Activated T-cell treated with anti-CD3 and anti-CD28 coated beads, Interleukin-2, amount 50 U/mL, for 4 hours (primary cell): ENCODE measurements at regions not wholly inside any gene's neighbourhood (a gene's known extent, or its start where the extent isn't known, plus 50 kb on each side); places are given as distances from the start of the nearest gene placed in this dataset.

Experiments
- ATAC-seq, 2 donors: fragments of 200-7000 bp; cut with Tn5 transposase; one replicate each; pipeline ENCODE4 v1.10.0; 2021
- DNase-seq: peaks from one replicate; pipeline ENCODE4 v3.0.0-alpha.2; 2020
- H3K27me3 Mint-ChIP-seq: one replicate; pipeline ENCODE4 v1.8.0; 2021; ENCODE audit warnings: low read depth, mixed read lengths
- H3K36me3 Mint-ChIP-seq: one replicate; pipeline ENCODE4 v1.8.0; 2022; ENCODE audit warnings: mixed read lengths; ENCODE audit not compliant: insufficient read depth
- H3K4me1 Mint-ChIP-seq: one replicate; pipeline ENCODE4 v1.8.0; 2021; ENCODE audit warnings: low read depth, mixed read lengths
- H3K4me3 Mint-ChIP-seq: one replicate; pipeline ENCODE4 v1.8.0; 2021; ENCODE audit warnings: mild to moderate bottlenecking, moderate library complexity, mixed read lengths
- H3K9me3 Mint-ChIP-seq: one replicate; pipeline ENCODE4 v1.8.0; 2021; ENCODE audit warnings: mixed read lengths

GRCh38 chr1:59078070-59078800, 218.7 kb upstream of the FGGY start:
- ATAC-seq = no peak
- peaks cover 2% of the 10 kb centered on the region for H3K27me3 Mint-ChIP-seq
- H3K4me3 Mint-ChIP-seq = no peak overlapping the region
- DNase-seq = no peak
- no peaks in the 10 kb centered on the region for H3K36me3 Mint-ChIP-seq
- H3K4me1 Mint-ChIP-seq = peaks cover 11% of the 10 kb centered on the region
- no peaks in the 10 kb centered on the region for H3K9me3 Mint-ChIP-seq

GRCh38 chr1:59078866-59079265, 218.0 kb upstream of the FGGY start:
- H3K27me3 Mint-ChIP-seq = peaks cover 2% of the 10 kb centered on the region
- no peaks in the 10 kb centered on the region for H3K9me3 Mint-ChIP-seq
- ATAC-seq (no peak), DNase-seq (no peak)
- no peaks in the 10 kb centered on the region for H3K36me3 Mint-ChIP-seq
- no peak overlapping the region for H3K4me3 Mint-ChIP-seq
- peaks cover 11% of the 10 kb centered on the region for H3K4me1 Mint-ChIP-seq

GRCh38 chr1:59079434-59080140, 217.3 kb upstream of the FGGY start:
- Mint-ChIP-seq H3K27me3 (peaks cover 2% of the 10 kb centered on the region), H3K4me3 (no peak overlapping the region)

GRCh38 chr1:59081181-59081580, 215.7 kb upstream of the FGGY start:
- Mint-ChIP-seq H3K4me3 (no peak overlapping the region), H3K27me3 (peaks cover 2% of the 10 kb centered on the region), H3K4me1 (peaks cover 20% of the 10 kb centered on the region), H3K9me3 (no peaks in the 10 kb centered on the region), H3K36me3 (no peaks in the 10 kb centered on the region)
- DNase-seq (no peak), ATAC-seq (no peak)

More at GRCh38 chr1:59079434-59080140, 217.3 kb upstream of the FGGY start:
- DNase-seq (no peak), ATAC-seq (peak in 1 of 2 donors; percentile 77)
- Mint-ChIP-seq H3K9me3 (no peaks in the 10 kb centered on the region), H3K36me3 (no peaks in the 10 kb centered on the region), H3K4me1 (peaks cover 18% of the 10 kb centered on the region)

DNA sequence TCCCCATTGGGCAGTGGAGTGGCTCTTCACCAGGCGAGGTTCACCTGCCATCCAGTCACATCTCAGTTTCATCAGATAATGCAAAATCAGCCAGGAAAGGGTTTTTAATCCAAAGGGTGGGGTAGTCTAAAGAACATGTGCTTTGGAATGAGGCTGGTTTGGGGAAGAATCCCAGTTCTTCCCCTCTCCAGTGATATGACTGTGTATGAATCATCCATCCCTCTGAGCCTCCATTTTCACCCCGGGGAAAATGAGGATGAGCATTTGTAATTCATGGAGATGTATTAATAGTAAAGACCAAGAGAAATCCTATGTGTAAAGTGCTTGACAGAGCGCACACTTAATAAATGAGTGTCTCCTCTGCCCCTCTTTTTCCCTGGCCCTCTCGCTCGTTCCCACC, 215.1 kb upstream of the FGGY start:
- peaks cover 2% of the 10 kb centered on the region for H3K27me3 Mint-ChIP-seq
- no peak overlapping the region for H3K4me3 Mint-ChIP-seq
- no peaks in the 10 kb centered on the region for H3K9me3 Mint-ChIP-seq
- no peaks in the 10 kb centered on the region for H3K36me3 Mint-ChIP-seq
- H3K4me1 Mint-ChIP-seq = peaks cover 17% of the 10 kb centered on the region
- DNase-seq (no peak), ATAC-seq (no peak)

GRCh38 chr1:59083946-59084865, 212.7 kb upstream of the FGGY start:
- ATAC-seq = peak in 1 of 2 donors; percentile 25

GRCh38 chr1:59085101-59085500, 211.8 kb upstream of the FGGY start:
- Mint-ChIP-seq H3K36me3 (no peaks in the 10 kb centered on the region), H3K4me3 (no peak overlapping the region), H3K4me1 (peaks cover 9% of the 10 kb centered on the region)

More at GRCh38 chr1:59083946-59084865, 212.7 kb upstream of the FGGY start:
- Mint-ChIP-seq H3K4me3 (no peak overlapping the region), H3K9me3 (peaks cover under 1% of the 10 kb centered on the region), H3K27me3 (peaks cover 2% of the 10 kb centered on the region), H3K4me1 (peaks cover 16% of the 10 kb centered on the region), H3K36me3 (no peaks in the 10 kb centered on the region)
- no peak for DNase-seq

DNA sequence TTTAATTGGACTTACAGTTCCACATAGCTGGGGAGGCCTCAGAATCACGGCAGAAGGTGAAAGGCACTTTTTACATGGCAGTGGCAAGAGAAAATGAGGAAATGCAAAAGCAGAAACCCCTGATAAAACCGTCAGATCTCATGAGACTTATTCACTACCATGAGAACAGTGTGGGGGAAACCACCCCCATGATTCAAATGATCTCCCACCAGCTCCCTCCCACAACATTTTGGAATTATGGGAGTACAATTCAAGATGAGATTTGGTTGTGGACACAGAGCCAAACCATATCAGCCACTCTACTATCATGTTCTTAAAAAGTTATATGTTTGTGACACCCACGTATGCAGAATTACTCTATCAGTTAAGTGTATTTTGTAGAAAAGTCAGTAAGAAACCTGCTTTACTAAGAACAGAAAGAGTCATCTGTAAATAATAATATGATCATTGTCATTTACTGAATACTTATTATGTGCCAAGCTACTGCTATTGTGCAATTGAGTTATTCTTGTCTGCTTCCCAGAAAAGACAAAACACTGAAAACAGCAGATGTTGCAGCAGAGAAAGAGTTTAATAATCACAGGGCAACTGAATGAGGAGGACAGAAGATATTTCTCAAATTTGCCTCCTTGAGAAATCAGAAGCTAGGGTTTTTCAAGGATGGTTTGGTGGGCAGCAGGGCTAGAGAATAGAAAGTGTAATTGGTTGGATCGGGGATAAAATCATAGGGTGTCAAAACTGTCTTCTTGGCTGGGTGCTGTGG, 207.7 kb upstream of the FGGY start:
- Mint-ChIP-seq H3K27me3 (no peaks in the 10 kb centered on the region), H3K36me3 (no peaks in the 10 kb centered on the region)

More at GRCh38 chr1:59085101-59085500, 211.8 kb upstream of the FGGY start:
- ATAC-seq = no peak
- H3K27me3 Mint-ChIP-seq = peaks cover 2% of the 10 kb centered on the region
- no peak for DNase-seq
- peaks cover 4% of the 10 kb centered on the region for H3K9me3 Mint-ChIP-seq

GRCh38 chr1:59089922-59090457, 206.9 kb upstream of the FGGY start:
- DNase-seq (no peak), ATAC-seq (no peak)
- Mint-ChIP-seq H3K36me3 (no peaks in the 10 kb centered on the region), H3K4me3 (no peak overlapping the region), H3K4me1 (no peaks in the 10 kb centered on the region), H3K9me3 (peaks cover 4% of the 10 kb centered on the region), H3K27me3 (no peaks in the 10 kb centered on the region)

More for the DNA sequence above, 207.7 kb upstream of the FGGY start:
- peaks cover 6% of the 10 kb centered on the region for H3K4me1 Mint-ChIP-seq
- peaks cover 4% of the 10 kb centered on the region for H3K9me3 Mint-ChIP-seq
- ATAC-seq (no peak), DNase-seq (no peak)
- H3K4me3 Mint-ChIP-seq = no peak overlapping the region

DNA sequence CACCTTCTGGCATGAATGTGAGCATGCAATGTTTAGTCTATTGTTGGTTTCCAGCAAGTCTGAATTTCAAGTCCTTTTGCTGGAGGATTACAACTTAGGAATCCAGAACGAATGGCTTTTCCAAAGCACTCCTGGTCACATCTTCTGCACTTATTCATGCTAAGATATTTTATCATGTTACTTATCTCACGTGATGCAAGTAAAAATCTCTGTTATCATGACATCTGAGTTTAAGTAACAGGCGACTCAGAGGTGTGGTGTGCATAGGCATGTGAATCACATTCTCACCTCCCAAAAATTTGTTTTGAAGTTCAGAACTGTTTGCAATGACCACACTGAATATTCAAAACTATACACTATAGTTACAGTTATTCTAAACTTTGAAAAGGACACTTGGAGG, 204.8 kb upstream of the FGGY start:
- ATAC-seq = peak in 1 of 2 donors; percentile 23

DNA sequence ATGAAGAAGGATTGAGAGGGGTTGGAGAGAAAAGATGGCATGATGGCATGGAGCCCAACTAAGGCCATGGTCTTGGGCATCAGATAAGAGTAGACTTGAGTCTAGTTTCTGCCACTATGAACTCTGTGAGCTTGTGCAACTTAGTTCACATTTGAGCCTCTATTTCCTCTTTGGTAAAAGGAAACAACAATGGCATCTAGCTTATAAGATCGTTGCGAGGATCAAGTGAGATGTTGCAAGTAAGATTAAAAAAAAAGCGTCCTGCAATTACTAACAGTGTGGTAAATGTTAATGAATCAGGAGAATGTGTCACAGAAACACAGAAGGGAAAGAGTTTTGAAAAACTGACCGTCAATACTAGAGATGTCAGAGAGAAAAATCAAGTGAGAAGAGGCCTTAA, 202.9 kb upstream of the FGGY start:
- DNase-seq (no peak), ATAC-seq (no peak)
- H3K27me3 Mint-ChIP-seq = no peaks in the 10 kb centered on the region
- no peaks in the 10 kb centered on the region for H3K4me1 Mint-ChIP-seq
- no peaks in the 10 kb centered on the region for H3K36me3 Mint-ChIP-seq
- H3K4me3 Mint-ChIP-seq = no peak overlapping the region
- peaks cover 4% of the 10 kb centered on the region for H3K9me3 Mint-ChIP-seq

More for the DNA sequence above, 204.8 kb upstream of the FGGY start:
- DNase-seq = no peak
- no peaks in the 10 kb centered on the region for H3K36me3 Mint-ChIP-seq
- H3K4me3 Mint-ChIP-seq = no peak overlapping the region
- H3K4me1 Mint-ChIP-seq = no peaks in the 10 kb centered on the region
- H3K27me3 Mint-ChIP-seq = no peaks in the 10 kb centered on the region
- H3K9me3 Mint-ChIP-seq = peaks cover 4% of the 10 kb centered on the region

- Mint-ChIP-seq H3K4me3 (no peak overlapping the region), H3K9me3 (peaks cover 3% of the 10 kb centered on the region), H3K36me3 (no peaks in the 10 kb centered on the region), H3K4me1 (no peaks in the 10 kb centered on the region), H3K27me3 (no peaks in the 10 kb centered on the region)
- ATAC-seq (no peak), DNase-seq (no peak)
Observed at GRCh38 chr1:59096501-59096900, 200.4 kb upstream of the FGGY start.

GRCh38 chr1:59098655-59099054, 198.2 kb upstream of the FGGY start:
- Mint-ChIP-seq H3K4me3 (no peak overlapping the region), H3K4me1 (no peaks in the 10 kb centered on the region), H3K9me3 (peaks cover 8% of the 10 kb centered on the region), H3K36me3 (no peaks in the 10 kb centered on the region), H3K27me3 (no peaks in the 10 kb centered on the region)
- DNase-seq (no peak), ATAC-seq (no peak)
